ENCODE measurements at regions not wholly inside any gene's neighbourhood (a gene's known extent, or its start where the extent isn't known, plus 50 kb on each side); places are given as distances from the start of the nearest gene placed in this dataset.

DNA sequence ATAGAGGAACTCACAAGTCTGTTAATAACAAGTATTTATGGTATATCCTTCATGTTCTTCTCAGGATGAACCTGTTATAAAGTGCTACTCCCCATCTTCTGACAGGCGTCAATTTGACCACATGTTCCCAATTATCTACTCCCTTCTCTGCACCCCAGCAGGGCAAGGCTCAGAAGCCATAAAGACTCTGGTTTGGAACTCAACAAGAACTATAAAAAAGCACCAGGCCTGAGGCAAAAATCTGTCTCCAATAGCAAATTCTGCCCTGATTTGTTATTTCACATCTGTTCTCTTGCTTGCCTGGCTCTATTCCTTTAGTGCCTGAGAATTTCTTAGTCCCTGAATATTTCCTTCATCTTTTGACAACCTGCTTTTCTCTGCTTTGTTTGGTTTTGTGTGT lies 618.2 kb upstream of the KIRREL3 start:
- WGBS (ENCODE audit: low lambda C conversion rate) = 26% methylated on average over 1 of the region's 1 CpG
- H3K27me3 ChIP-seq (ENCODE audit: insufficient read depth) = no peaks in the 10 kb centered on the region
- no peaks in the 10 kb centered on the region for H4K20me1 ChIP-seq (ENCODE audit: insufficient read depth)
- H3F3A ChIP-seq (replicated peaks; ENCODE audit: insufficient read depth) = no peaks in the 10 kb centered on the region
- no peak overlapping the region for H3K9ac ChIP-seq
- no peak overlapping the region for H3K4me3 ChIP-seq (ENCODE audit: low read depth in 2 of 2, low read length in 1 of 2)
- no peaks in the 10 kb centered on the region for H3K79me2 ChIP-seq (ENCODE audit: insufficient read depth)
- ChIA-PET POLR2A (no interaction called here), CTCF (interaction anchor here (1.3 kb wide), 1 partner anchor 171 kb away, joined by 5 read pairs; no protein-coding TSS in a partner anchor)
- DNase-seq = no peak
- H3K4me2 ChIP-seq = no peak overlapping the region
- H3K36me3 ChIP-seq (replicated peaks in 1 of 2; ENCODE audit: control insufficient read depth in 1 of 2, insufficient read depth in 2 of 2, low read length in 1 of 2) = no peaks in the 10 kb centered on the region
- H3K9me2 ChIP-seq = no peaks in the 10 kb centered on the region
- TF ChIP-seq EP300 (IDR thresholded peaks at IDR 0.05; ENCODE audit: borderline replicate concordance in 1 of 2, low read depth in 1 of 2, low read length in 1 of 2) = no peak
- TF ChIP-seq MEF2A (IDR thresholded peaks at IDR 0.05; ENCODE audit: borderline replicate concordance, low read depth) = no peak
- TF ChIP-seq RAD21 (IDR thresholded peaks at IDR 0.05; ENCODE audit: low read length) = no peak
- TF ChIP-seq FOXJ3 (CRISPR knock-in tag; IDR thresholded peaks at IDR 0.05) = no peak
- TF ChIP-seq, protein P1, sequence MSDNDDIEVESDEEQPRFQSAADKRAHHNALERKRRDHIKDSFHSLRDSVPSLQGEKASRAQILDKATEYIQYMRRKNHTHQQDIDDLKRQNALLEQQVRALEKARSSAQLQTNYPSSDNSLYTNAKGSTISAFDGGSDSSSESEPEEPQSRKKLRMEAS (IDR thresholded peaks at IDR 0.05; ENCODE audit: low read depth) = no peak
- no peak for TF ChIP-seq FOXM1 (IDR thresholded peaks at IDR 0.05; ENCODE audit: low read depth)
- TF ChIP-seq, protein P2, sequence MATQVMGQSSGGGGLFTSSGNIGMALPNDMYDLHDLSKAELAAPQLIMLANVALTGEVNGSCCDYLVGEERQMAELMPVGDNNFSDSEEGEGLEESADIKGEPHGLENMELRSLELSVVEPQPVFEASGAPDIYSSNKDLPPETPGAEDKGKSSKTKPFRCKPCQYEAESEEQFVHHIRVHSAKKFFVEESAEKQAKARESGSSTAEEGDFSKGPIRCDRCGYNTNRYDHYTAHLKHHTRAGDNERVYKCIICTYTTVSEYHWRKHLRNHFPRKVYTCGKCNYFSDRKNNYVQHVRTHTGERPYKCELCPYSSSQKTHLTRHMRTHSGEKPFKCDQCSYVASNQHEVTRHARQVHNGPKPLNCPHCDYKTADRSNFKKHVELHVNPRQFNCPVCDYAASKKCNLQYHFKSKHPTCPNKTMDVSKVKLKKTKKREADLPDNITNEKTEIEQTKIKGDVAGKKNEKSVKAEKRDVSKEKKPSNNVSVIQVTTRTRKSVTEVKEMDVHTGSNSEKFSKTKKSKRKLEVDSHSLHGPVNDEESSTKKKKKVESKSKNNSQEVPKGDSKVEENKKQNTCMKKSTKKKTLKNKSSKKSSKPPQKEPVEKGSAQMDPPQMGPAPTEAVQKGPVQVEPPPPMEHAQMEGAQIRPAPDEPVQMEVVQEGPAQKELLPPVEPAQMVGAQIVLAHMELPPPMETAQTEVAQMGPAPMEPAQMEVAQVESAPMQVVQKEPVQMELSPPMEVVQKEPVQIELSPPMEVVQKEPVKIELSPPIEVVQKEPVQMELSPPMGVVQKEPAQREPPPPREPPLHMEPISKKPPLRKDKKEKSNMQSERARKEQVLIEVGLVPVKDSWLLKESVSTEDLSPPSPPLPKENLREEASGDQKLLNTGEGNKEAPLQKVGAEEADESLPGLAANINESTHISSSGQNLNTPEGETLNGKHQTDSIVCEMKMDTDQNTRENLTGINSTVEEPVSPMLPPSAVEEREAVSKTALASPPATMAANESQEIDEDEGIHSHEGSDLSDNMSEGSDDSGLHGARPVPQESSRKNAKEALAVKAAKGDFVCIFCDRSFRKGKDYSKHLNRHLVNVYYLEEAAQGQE (IDR thresholded peaks at IDR 0.05; ENCODE audit: low read depth, low read length) = no peak
- TF ChIP-seq POLR2AphosphoS5 (IDR thresholded peaks at IDR 0.05; ENCODE audit: low read depth, low read length) = no peak
- TF ChIP-seq, protein P3, sequence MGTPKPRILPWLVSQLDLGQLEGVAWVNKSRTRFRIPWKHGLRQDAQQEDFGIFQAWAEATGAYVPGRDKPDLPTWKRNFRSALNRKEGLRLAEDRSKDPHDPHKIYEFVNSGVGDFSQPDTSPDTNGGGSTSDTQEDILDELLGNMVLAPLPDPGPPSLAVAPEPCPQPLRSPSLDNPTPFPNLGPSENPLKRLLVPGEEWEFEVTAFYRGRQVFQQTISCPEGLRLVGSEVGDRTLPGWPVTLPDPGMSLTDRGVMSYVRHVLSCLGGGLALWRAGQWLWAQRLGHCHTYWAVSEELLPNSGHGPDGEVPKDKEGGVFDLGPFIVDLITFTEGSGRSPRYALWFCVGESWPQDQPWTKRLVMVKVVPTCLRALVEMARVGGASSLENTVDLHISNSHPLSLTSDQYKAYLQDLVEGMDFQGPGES (IDR thresholded peaks at IDR 0.05; ENCODE audit: low read depth, low read length) = no peak
- TF ChIP-seq, protein P4, sequence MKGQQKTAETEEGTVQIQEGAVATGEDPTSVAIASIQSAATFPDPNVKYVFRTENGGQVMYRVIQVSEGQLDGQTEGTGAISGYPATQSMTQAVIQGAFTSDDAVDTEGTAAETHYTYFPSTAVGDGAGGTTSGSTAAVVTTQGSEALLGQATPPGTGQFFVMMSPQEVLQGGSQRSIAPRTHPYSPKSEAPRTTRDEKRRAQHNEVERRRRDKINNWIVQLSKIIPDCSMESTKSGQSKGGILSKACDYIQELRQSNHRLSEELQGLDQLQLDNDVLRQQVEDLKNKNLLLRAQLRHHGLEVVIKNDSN (IDR thresholded peaks at IDR 0.05; ENCODE audit: borderline replicate concordance, low read depth) = no peak
- no peak for TF ChIP-seq EZH2phosphoT487 (IDR thresholded peaks at IDR 0.05; ENCODE audit: borderline replicate concordance, low read depth)
- TF ChIP-seq, protein P5, sequence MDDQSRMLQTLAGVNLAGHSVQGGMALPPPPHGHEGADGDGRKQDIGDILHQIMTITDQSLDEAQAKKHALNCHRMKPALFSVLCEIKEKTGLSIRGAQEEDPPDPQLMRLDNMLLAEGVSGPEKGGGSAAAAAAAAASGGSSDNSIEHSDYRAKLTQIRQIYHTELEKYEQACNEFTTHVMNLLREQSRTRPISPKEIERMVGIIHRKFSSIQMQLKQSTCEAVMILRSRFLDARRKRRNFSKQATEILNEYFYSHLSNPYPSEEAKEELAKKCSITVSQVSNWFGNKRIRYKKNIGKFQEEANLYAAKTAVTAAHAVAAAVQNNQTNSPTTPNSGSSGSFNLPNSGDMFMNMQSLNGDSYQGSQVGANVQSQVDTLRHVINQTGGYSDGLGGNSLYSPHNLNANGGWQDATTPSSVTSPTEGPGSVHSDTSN (IDR thresholded peaks at IDR 0.05) = no peak
- TF ChIP-seq SIN3A (IDR thresholded peaks at IDR 0.05; ENCODE audit: borderline replicate concordance, low read depth, low read length) = no peak
- TF ChIP-seq MXI1 (IDR thresholded peaks at IDR 0.05; ENCODE audit: low read depth, low read length) = no peak
- TF ChIP-seq SMC3 (IDR thresholded peaks at IDR 0.05; ENCODE audit: low read depth, low read length) = no peak
- no peak for TF ChIP-seq TCF12 (IDR thresholded peaks at IDR 0.05)
- no peak for TF ChIP-seq RXRA (IDR thresholded peaks at IDR 0.05; ENCODE audit: borderline replicate concordance, low read depth)
- TF ChIP-seq GABPA (IDR thresholded peaks at IDR 0.05; ENCODE audit: low read depth) = no peak
- no peaks in the 10 kb centered on the region for H3K9me3 ChIP-seq
- no peak overlapping the region for H2AFZ ChIP-seq (ENCODE audit: low read depth)
- H3K4me1 ChIP-seq (ENCODE audit: control insufficient read depth in 1 of 2, insufficient read depth in 2 of 2, low read depth in 1 of 2, low read length in 1 of 2) = peaks cover 0 to 11% of the 10 kb centered on the region in 2 experiments; a peak in 2 of 4 replicates
- no peak overlapping the region for H3K27ac ChIP-seq (ENCODE audit: low read depth in 2 of 2, low read length in 1 of 2)

Data from SK-N-SH (cell line).